ENCODE measurements at regions not wholly inside any gene's neighbourhood (a gene's known extent, or its start where the extent isn't known, plus 50 kb on each side); places are given as distances from the start of the nearest gene placed in this dataset.

- Mint-ChIP-seq H3K9me3 (no peaks in the 10 kb centered on the region), H3K27ac (no peak overlapping the region), H3K36me3 (no peaks in the 10 kb centered on the region), H3K4me1 (peaks cover 7% of the 10 kb centered on the region), H3K27me3 (ENCODE audit: low read depth) (peaks cover 46% of the 10 kb centered on the region), H3K4me3 (no peak overlapping the region)
- no peak for TF ChIP-seq CTCF (IDR thresholded peaks at IDR 0.05; ENCODE audit: unreplicated experiment)
- no peak for DNase-seq (ENCODE audit: low spot score in 2 of 2, unreplicated experiment in 2 of 2)
Observed at GRCh38 chr1:36583980-36584782, 101.5 kb upstream of the CSF3R start.

DNA sequence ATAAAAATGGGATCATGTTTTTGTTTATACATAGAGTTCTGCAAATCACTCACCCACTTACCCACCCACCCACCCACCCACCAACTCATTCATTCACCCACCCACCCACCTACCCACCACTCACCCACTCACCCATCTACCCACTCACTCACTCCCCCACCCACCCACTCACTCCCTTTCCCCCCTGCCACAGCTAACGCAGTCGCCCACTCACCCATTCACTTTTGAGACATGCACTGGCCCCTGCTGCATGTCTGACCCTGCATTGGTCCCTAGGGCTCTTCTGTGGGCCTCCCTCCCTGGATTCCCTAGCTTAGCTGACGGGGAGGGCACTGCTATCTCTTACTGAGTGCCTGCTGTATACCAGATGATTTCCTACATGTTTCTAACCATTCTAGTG lies 100.4 kb upstream of the CSF3R start:
- DNase-seq (ENCODE audit: low spot score in 2 of 2, unreplicated experiment in 2 of 2) = no peak
- Mint-ChIP-seq H3K4me3 (no peak overlapping the region), H3K27me3 (ENCODE audit: low read depth) (peaks cover 42% of the 10 kb centered on the region), H3K4me1 (peaks cover 7% of the 10 kb centered on the region), H3K9me3 (no peaks in the 10 kb centered on the region), H3K36me3 (no peaks in the 10 kb centered on the region), H3K27ac (no peak overlapping the region)
- no peak for TF ChIP-seq CTCF (IDR thresholded peaks at IDR 0.05; ENCODE audit: unreplicated experiment)

DNA sequence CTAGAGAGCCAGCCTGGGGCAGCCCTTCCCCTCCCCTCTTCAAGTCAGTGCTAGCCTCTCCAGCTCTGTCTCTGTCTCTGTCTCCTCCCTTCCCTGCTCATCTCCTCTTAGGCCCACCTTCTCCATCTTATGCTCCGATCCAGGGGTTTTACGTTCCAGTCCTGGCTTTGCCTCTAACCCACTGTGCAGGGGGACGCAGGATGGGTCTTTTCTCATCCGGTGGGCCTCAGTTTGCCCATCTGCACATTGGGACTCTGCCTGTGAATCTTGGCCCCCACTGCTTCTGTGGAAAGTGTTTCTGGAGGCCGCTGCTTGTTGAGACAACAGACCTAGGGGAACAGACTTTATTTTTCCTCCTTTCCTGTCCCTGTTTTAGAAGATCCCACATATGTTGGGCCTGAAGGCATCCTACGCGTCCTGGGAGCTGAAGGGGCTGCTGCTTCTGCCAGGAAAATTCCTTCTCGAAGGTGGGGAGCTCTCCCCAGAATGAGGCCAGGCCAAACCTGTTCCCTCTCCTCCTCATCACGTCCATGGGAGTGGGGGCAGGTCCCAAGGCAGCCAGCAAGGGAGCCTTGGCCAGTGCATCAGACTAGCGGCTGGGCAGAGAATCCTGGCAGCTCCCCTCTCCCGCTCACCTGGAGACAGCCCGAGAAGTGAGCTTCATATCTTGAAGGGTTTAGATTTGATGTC lies 99.5 kb upstream of the CSF3R start:
- no peak for TF ChIP-seq CTCF (IDR thresholded peaks at IDR 0.05; ENCODE audit: unreplicated experiment)
- peaks cover 35% of the 10 kb centered on the region for H3K27me3 Mint-ChIP-seq (ENCODE audit: low read depth)

DNA sequence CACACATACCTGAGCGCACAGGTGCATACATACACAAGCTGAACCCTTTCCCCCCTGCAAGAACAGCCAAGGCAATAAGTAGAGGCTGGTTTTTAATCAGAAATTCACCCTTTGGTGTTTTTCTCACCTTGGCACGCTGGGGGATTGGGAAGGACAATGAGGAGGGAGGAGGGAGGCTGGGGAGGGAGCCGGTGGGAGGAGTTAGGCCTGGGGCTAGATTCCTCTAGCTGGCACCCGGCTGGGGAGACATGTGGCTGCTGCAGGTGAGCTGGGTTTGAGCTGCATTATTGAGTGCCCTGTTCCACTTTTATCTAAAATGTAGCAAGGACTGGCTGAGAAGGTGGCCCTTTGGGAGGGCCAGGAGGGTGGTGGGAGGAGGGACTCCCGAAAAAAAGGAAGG lies 97.8 kb upstream of the CSF3R start:
- Mint-ChIP-seq H3K36me3 (no peaks in the 10 kb centered on the region), H3K9me3 (no peaks in the 10 kb centered on the region), H3K4me3 (no peak overlapping the region), H3K27me3 (ENCODE audit: low read depth) (peaks cover 22% of the 10 kb centered on the region), H3K4me1 (no peaks in the 10 kb centered on the region), H3K27ac (no peak overlapping the region)
- no peak for DNase-seq (ENCODE audit: low spot score in 2 of 2, unreplicated experiment in 2 of 2)
- TF ChIP-seq CTCF (IDR thresholded peaks at IDR 0.05; ENCODE audit: unreplicated experiment) = no peak

More for the DNA sequence above, 99.5 kb upstream of the CSF3R start:
- H3K4me3 Mint-ChIP-seq = no peak overlapping the region
- no peaks in the 10 kb centered on the region for H3K36me3 Mint-ChIP-seq
- H3K9me3 Mint-ChIP-seq = no peaks in the 10 kb centered on the region
- H3K4me1 Mint-ChIP-seq = peaks cover 7% of the 10 kb centered on the region
- no peak overlapping the region for H3K27ac Mint-ChIP-seq
- no peak for DNase-seq (ENCODE audit: low spot score in 2 of 2, unreplicated experiment in 2 of 2)

DNA sequence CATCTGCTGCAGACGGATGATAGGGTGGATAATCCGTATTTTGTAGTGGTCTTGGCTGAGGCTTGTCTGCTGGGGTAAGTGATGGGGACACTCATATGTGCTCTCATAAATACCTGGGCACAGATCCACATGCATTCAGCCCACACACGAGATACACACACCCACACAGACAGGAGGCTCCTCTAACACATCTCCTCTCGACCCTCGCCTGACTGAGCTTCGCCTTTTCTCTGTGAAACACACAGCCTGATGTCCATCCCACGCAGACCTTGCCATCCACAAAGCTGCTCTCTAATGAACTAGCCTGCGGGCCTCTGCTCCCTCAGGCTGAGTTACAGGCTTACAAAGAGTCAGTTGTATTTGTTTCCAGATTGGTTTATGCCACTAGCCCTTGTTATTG lies 96.3 kb upstream of the CSF3R start:
- Mint-ChIP-seq H3K4me1 (no peaks in the 10 kb centered on the region), H3K36me3 (no peaks in the 10 kb centered on the region), H3K4me3 (no peak overlapping the region), H3K27me3 (ENCODE audit: low read depth) (peaks cover 23% of the 10 kb centered on the region), H3K9me3 (no peaks in the 10 kb centered on the region), H3K27ac (no peak overlapping the region)
- no peak for DNase-seq (ENCODE audit: low spot score in 2 of 2, unreplicated experiment in 2 of 2)
- no peak for TF ChIP-seq CTCF (IDR thresholded peaks at IDR 0.05; ENCODE audit: unreplicated experiment)
